ENCODE measurements at regions not wholly inside any gene's neighbourhood (a gene's known extent, or its start where the extent isn't known, plus 50 kb on each side); places are given as distances from the start of the nearest gene placed in this dataset.

DNA sequence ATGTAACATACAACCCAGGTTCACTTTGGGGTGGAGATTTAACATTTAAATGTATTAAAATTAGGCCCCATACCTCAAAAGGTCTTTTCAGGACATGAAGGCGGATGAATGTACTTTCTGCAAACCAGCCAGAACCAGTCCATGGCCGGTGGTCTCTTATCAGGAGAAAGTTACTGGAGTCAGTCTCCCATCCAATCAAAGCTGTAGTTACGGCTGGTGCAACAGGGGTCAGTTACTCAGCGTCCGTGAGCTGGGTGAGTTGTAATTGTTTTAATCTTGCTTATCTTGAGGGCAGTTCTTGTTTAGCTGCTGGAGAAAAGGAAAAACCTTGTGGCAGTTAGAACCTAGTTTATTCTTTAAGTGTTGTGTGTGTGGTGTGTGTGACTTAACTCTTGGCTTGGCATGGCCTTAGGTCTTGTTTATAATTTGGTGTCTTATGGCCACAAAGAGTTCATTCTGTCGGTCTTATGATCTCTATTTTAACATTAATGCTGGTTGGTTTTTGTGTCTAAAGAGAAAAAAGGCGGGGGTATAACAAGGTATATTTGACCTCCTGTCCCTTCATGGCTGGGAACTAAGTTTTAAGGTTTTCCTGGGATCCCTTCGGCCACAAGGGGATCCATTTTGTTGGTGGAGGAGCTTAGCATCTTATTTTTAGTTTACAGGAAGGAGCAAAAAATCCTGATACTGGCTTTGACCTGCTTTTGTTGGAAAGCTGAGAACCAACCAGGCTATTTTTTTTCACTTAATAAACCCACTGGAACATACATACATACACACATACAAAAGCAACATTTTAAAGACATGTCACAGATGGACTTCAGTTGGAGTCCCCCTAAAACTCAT lies 143.5 kb upstream of the NCK2 start:
- no peak for TF ChIP-seq EZH2 (IDR thresholded peaks at IDR 0.05; ENCODE audit: low read length, missing control alignments)
- TF ChIP-seq, protein P1, sequence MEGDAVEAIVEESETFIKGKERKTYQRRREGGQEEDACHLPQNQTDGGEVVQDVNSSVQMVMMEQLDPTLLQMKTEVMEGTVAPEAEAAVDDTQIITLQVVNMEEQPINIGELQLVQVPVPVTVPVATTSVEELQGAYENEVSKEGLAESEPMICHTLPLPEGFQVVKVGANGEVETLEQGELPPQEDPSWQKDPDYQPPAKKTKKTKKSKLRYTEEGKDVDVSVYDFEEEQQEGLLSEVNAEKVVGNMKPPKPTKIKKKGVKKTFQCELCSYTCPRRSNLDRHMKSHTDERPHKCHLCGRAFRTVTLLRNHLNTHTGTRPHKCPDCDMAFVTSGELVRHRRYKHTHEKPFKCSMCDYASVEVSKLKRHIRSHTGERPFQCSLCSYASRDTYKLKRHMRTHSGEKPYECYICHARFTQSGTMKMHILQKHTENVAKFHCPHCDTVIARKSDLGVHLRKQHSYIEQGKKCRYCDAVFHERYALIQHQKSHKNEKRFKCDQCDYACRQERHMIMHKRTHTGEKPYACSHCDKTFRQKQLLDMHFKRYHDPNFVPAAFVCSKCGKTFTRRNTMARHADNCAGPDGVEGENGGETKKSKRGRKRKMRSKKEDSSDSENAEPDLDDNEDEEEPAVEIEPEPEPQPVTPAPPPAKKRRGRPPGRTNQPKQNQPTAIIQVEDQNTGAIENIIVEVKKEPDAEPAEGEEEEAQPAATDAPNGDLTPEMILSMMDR (conservative IDR thresholded peaks at IDR 0.05 in 1 of 2, IDR thresholded peaks at IDR 0.05 in 1 of 2; ENCODE audit: low read depth in 1 of 2, low read length in 2 of 2): no peak
